GM21619 (cell line): ENCODE measurements at regions not wholly inside any gene's neighbourhood (a gene's known extent, or its start where the extent isn't known, plus 50 kb on each side); places are given as distances from the start of the nearest gene placed in this dataset.

Experiments used
- ATAC-seq: cut with Tn5 transposase; IDR thresholded peaks from one replicate; pipeline ENCODE4 v1.9.1; 2021; ENCODE audit not compliant: unreplicated experiment

- ATAC-seq: no peak
These were observed 137.7 kb upstream of the POM121L12 start for GRCh38 chr7:52897713-52898112.

DNA sequence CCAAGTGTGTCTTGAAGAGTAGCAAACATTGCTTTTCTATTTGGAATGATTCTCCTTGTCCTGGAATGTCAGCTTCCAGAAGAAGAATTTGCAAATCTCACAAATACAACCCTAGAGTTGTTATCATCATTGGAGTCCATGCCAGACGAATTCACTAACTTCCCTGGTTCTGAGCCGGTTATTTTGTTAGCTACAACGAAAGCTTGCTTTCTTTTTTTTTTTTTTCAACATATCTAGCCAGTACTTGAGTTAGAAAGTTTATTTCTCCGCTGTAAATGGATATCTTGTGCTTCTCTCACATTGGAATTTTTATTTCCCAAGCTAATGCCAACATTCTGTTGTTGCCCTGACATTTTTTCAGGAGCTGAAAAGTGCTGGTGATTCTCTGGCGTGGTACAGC, 138.1 kb upstream of the POM121L12 start:
- ATAC-seq: no peak

- no peak for ATAC-seq
These were observed 158.2 kb upstream of the POM121L12 start for GRCh38 chr7:52877240-52877639.

- ATAC-seq: no peak
These were observed 159.0 kb upstream of the POM121L12 start for GRCh38 chr7:52876402-52876801.

DNA sequence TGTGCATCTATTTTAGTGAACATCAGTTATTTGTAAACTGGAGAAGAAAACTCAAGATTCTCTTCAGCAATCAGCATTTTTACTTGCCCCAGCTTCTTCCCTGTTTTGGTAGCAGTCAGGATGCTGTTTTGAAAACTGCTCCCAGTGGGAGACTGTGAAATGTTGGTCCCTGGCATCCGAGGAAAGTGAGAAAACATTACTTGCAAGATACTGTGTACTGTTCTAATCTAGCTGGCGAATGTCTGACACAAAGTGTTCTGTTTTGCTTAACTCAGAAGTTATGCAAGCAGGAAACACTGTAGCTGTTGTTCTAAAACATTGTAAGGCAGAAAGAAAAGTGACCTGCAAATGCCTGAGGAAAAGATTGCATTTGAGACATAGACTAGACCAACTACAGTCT, 171.8 kb upstream of the POM121L12 start:
- ATAC-seq: no peak

- ATAC-seq: no peak
These were observed 173.1 kb upstream of the POM121L12 start for GRCh38 chr7:52862321-52862720.

DNA sequence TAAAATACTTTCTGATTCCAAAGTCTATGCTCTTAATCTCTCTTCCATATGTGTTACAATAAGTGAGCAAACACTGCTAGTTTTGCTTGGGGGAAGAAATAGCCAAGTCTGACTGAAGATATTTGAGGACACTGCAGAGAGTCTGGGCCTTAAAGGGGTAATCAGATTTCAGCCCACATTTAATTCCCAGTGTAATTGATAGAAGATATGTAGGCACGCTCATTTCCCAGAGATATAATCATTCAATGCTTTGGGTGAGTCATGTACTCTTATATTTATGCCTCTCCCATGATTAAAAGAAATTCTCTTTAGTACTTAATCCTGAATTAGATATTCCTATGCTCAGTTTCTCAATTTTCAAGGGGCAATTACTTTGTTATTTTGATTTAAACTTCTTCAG, 178.1 kb upstream of the POM121L12 start:
- no peak for ATAC-seq

DNA sequence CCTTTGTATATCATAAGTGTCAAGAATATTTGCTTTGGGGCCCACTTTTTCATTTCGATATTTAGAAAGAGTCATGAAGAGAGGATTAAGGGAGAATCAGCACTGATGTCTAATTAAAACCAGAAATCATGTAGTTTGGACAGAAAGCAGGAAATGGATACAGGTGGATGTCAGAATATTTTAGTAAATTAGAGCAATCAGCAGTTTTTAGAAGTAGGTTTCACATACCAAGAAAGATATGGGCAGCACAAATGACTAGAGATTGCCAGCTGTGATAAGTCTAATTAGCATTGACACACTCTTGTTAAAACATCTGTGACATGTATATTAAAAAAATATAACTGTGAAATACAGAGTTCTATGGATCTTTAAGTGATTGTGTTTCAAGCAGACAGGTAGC, 180.8 kb upstream of the POM121L12 start:
- no peak for ATAC-seq

- no peak for ATAC-seq
These were observed 183.9 kb upstream of the POM121L12 start for GRCh38 chr7:52851547-52851946.

DNA sequence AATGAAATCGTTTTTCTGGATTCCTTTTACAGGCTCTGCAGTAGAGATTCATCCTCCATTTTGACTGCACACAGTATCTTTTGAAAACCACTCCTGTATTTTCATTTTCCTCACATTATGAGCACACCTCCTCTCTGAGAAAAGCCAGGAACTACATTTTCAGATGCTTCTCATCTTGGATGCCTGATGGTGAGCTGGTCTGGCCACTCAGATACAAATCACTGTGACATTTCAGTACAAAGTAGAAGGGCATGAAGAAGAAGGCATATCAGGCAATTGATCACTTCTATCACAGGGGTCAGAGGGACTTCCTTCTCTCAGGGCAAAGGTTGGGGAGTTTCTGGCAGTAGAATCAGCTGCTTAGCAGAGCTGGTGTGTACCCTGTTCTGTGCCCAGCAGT, 192.0 kb upstream of the POM121L12 start:
- no peak for ATAC-seq

DNA sequence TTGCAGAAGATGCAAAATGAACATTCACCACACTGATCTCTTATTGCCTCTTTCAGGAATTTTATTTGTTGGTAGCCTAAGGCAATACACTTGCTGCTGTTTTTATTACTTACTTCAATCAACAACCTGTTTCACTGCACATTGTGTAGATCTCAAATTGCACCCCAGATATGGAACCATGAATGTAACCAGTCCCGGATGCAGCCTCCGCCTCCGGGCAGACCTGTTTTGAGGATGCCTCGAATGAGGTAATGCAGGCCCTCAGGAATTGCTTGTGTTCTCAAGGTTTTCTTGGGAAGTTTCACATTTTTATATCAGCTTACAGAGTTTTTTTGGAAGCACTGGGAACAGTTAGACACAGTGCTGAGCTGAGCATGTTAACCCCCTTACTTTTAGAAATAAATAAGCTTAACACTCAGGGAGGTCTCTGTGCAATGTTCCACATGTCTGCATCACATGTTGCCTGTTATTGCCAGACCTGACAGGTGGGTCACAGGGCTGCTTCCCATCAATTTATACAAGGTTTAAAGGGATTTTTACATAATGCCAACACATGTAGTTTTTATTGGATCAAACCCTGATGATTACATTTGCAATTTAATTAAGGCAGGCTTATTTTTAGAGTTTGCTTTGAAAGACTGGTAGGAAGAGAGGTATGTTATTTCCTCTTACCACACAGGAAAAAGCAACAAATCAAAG, 193.1 kb upstream of the POM121L12 start:
- no peak for ATAC-seq

DNA sequence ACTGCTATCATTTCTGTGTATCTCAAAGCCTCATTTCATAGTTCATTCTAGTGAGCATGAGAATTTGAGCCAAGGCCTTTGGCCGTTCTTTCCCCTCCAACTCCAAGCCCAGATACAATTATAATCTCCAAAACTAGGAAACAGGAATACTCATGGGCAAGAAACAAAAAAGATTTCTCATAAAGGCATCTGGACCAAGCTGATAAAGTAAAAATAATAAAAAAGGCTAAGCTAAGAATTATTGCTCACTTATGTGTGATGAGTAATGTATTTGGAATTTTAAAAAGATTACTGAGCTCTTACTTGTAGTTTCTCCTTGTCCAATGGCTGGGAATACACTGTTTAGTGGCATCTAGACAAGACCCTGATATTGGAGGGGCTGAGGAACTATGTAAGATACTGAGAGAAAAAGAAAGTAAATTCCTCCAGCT, 196.4 kb upstream of the POM121L12 start:
- no peak for ATAC-seq

GRCh38 chr7:52831321-52831720, 204.1 kb upstream of the POM121L12 start:
- no peak for ATAC-seq

DNA sequence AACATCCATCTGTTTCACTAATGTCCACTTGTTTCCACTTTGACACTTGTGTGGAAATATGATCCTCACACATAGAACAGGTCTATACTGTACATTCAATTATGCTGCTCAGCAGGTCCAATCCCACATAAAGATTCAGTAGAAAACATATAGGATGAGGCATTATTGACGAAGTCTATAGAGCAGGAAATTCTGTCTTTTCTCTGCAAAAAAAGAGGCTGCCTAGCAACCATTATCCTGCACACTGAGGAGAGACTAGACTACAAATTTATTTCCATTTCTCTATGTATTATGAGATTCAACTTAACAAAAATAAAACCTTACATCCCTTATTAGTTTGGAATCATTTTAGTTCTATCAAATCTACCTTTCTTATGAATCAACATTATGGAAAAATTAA, 204.6 kb upstream of the POM121L12 start:
- no peak for ATAC-seq

DNA sequence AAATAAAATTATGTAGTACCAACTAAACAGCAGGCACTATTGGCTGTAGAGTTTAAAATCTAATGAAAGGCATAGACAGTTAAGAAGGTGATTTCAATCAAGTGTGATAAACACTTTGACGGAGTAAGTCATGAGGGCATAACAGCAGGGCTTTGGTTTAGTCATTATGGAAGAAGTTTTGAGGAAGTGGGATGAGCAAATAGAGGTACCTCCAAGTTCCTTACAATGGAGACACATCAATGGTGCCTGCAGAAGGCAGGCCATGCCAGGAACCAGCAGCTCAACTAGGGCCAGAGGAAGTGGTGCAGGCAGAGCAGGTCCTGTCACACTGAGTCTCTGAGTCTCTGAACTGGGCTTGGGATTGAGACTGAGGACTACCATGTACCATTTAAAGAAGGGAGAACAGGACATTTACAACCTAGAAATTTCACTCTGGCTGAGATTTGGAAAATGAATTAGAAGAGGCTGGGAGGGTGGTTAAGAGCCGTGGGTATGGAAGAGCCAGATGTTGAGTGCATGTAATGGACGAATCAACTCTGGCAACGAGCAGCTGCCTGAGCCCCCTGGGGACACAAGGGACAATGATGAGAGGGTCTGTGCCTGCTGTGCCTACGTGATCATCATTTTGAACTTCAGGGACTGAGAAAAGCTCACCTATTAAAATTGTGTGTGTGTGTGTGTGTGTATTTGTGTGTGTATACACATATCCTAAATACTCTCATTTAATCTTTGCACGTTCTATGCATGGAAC, 208.7 kb upstream of the POM121L12 start:
- no peak for ATAC-seq

GRCh38 chr7:52825611-52826010, 209.8 kb upstream of the POM121L12 start:
- no peak for ATAC-seq

- no peak for ATAC-seq
These were observed 223.9 kb upstream of the POM121L12 start for GRCh38 chr7:52811537-52811936.

DNA sequence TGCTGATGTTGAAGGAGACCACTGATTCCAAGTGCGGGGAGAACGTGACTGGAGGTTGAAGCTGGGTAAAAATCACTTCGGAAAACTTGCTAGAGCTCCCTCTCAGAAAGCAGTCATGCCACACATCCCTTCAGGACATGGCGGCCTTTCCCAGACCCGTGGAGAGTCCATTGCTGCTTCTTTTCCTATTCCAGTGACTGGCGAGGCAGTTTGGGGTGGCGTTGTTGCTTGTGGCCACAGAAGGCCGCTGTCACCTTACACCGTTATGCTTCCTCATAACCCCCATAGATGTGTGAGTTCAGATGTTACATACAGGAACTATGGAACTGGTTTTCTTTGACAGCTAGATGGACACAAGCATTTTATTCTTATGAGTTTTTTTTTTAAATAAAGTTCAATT, 235.6 kb upstream of the POM121L12 start:
- no peak for ATAC-seq

DNA sequence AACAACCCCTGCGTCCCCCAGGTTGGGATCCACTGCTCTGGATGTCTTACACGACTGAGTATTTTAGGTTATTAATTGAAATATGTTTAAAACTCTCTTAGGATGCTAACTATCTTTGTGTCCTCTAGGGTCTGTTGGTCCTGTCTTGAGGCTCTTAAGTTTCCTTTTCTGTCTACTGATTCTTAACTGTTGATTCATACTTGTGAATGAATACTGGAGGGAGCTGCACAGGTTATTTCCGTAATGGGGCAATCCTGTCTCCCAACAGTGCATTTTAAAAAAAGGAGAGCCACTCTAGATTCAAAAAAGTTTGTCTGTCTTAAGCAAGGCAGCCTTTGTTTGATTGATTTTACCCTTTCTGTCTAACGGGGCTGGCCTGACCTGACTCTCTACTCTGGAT, 237.6 kb upstream of the POM121L12 start:
- ATAC-seq: no peak

GRCh38 chr7:52794621-52795020, 240.8 kb upstream of the POM121L12 start:
- no peak for ATAC-seq

DNA sequence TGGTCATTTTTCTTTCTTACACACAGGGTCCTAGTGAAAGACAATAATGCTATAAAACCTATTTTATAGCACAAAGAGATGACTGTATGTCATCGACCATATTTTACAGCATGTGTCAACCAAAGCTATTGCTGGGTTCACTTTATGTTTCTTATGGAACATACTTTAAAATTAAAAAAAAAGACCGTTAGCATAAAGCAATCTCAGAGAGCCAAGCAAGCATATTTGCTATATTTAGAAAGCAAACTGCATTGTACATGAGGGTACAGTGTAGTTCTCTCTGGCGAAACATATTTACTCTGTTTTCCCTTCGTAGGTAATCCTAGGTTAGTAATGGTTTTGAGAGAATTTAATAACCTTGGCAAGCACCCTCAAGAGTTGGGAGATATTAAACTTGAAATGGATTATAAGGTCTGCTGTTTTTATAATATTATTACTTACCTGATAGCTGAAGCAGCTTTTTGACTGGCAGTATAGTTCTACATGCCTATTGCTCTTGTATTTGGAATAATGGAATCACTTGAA, 244.2 kb upstream of the POM121L12 start:
- no peak for ATAC-seq

- ATAC-seq: no peak
These were observed 249.3 kb upstream of the POM121L12 start for GRCh38 chr7:52786174-52786573.
